Hippocampal formation (tissue), 2 donors: ENCODE measurements at regions not wholly inside any gene's neighbourhood (a gene's known extent, or its start where the extent isn't known, plus 50 kb on each side); places are given as distances from the start of the nearest gene placed in this dataset.
A peak's percentile ranks its signal among the peaks of the same experiment; 100 is the strongest.
"Not testable (repeated sequence)": the region's sequence is repeated elsewhere in the genome, so short reads cannot be mapped to it uniquely, and the experiment has no call there.

Source experiments
- DNase-seq, 2 donors: peaks; one replicate each; lab custom pipeline; 2025; lab: John Stamatoyannopoulos, UW

- DNase-seq, result peak in 1 of 2 donors; percentile 13
Observed at GRCh38 chr7:153193144-153193595, 433.6 kb downstream of the ACTR3B start.

GRCh38 chr7:153217032-153217431 lies 457.5 kb downstream of the ACTR3B start:
- DNase-seq, result no peak

- DNase-seq, result no peak
Observed at GRCh38 chr7:153224890-153225289, 465.3 kb downstream of the ACTR3B start.

GRCh38 chr7:153245136-153245535 lies 485.6 kb downstream of the ACTR3B start:
- not testable (repeated sequence) for DNase-seq

GRCh38 chr7:153245809-153246208 lies 486.3 kb downstream of the ACTR3B start:
- no peak for DNase-seq

GRCh38 chr7:153247926-153248325 lies 488.4 kb downstream of the ACTR3B start:
- no peak for DNase-seq

GRCh38 chr7:153258686-153259085 lies 499.1 kb downstream of the ACTR3B start:
- DNase-seq, result no peak

GRCh38 chr7:153276394-153276793 lies 516.8 kb downstream of the ACTR3B start:
- DNase-seq, result no peak

GRCh38 chr7:153286763-153287162 lies 527.2 kb downstream of the ACTR3B start:
- no peak for DNase-seq

GRCh38 chr7:153290066-153290465 lies 530.5 kb downstream of the ACTR3B start:
- DNase-seq, result no peak

- DNase-seq, result no peak
Observed at GRCh38 chr7:153297141-153297540, 537.6 kb downstream of the ACTR3B start.

GRCh38 chr7:153301936-153302335 lies 542.4 kb downstream of the ACTR3B start:
- DNase-seq, result no peak

GRCh38 chr7:153320005-153320404 lies 560.5 kb downstream of the ACTR3B start:
- no peak for DNase-seq

- DNase-seq, result no peak
Observed at GRCh38 chr7:153320681-153321080, 561.1 kb downstream of the ACTR3B start.

GRCh38 chr7:153322991-153323390 lies 563.4 kb downstream of the ACTR3B start:
- DNase-seq, result no peak

GRCh38 chr7:153324094-153324493 lies 564.5 kb downstream of the ACTR3B start:
- no peak for DNase-seq

GRCh38 chr7:153327683-153328082 lies 568.1 kb downstream of the ACTR3B start:
- no peak for DNase-seq

GRCh38 chr7:153331427-153331826 lies 571.9 kb downstream of the ACTR3B start:
- DNase-seq, result no peak

GRCh38 chr7:153354071-153354470 lies 594.5 kb downstream of the ACTR3B start:
- DNase-seq, result no peak

GRCh38 chr7:153370092-153370491 lies 610.5 kb downstream of the ACTR3B start:
- DNase-seq, result no peak

GRCh38 chr7:153380636-153381035 lies 621.1 kb downstream of the ACTR3B start:
- DNase-seq, result no peak

GRCh38 chr7:153381275-153382040 lies 621.9 kb downstream of the ACTR3B start:
- peak; percentile 7 for DNase-seq

- no peak for DNase-seq
Observed at GRCh38 chr7:153382641-153383101, 623.1 kb downstream of the ACTR3B start.

GRCh38 chr7:153383781-153384180 lies 624.2 kb downstream of the ACTR3B start:
- no peak for DNase-seq
